ENCODE measurements at regions not wholly inside any gene's neighbourhood (a gene's known extent, or its start where the extent isn't known, plus 50 kb on each side); places are given as distances from the start of the nearest gene placed in this dataset.

DNA sequence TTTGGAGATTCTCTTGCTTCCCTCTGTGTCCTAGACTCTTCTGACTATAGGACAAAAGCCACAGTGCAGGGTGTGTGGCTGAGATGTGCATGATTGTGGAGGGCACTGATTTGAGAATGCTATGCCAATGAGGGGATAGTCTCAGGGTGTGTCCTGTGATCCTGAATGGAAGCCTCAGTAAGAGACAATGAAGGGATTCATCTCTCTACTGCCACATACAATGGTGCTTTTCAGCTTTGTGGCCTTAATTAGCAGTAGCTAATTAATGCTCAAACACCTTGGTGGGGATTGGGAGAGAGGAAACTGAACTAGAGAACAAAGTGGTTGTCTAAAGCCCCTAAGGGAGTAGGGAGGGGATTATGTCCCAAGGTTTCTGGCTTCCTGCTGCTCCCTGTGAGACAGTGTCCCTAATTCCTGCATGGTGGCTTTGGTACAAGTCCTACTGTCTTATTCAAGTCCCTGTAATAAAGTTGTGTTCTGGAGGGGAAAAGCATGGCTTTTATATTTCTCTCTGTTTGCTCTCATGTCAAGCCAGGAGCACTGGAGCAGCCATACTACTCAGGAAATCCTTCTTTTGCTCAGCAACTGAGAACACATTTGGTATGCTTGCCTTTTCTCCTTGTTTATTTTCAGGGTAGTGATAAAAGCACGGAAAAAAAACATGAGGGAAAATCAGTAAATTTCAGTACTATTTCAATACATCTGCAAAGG is 415.2 kb upstream of the TCF4 start:
- TF ChIP-seq, protein P1, sequence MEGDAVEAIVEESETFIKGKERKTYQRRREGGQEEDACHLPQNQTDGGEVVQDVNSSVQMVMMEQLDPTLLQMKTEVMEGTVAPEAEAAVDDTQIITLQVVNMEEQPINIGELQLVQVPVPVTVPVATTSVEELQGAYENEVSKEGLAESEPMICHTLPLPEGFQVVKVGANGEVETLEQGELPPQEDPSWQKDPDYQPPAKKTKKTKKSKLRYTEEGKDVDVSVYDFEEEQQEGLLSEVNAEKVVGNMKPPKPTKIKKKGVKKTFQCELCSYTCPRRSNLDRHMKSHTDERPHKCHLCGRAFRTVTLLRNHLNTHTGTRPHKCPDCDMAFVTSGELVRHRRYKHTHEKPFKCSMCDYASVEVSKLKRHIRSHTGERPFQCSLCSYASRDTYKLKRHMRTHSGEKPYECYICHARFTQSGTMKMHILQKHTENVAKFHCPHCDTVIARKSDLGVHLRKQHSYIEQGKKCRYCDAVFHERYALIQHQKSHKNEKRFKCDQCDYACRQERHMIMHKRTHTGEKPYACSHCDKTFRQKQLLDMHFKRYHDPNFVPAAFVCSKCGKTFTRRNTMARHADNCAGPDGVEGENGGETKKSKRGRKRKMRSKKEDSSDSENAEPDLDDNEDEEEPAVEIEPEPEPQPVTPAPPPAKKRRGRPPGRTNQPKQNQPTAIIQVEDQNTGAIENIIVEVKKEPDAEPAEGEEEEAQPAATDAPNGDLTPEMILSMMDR (IDR thresholded peaks at IDR 0.05): no peak

DNA sequence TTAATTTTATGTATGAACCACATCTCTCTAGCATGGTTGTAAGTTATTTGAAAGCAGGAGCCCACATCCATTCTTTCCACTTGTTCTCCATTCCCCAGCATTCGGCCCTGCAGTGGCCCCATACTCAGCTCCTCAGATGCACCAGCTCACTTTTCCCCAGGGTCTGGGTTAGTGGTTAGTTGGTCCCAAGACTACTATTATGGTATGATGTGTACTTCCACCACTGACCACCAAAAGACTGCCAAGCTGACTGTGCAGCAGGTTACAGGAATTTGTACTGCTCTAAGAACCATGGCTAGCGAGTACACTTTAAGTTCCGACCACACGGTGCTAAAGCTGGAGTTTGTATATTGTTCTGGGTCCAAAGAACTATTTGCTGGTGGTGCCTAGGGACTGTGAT is 413.6 kb upstream of the TCF4 start:
- TF ChIP-seq, protein P1 (IDR thresholded peaks at IDR 0.05): no peak

DNA sequence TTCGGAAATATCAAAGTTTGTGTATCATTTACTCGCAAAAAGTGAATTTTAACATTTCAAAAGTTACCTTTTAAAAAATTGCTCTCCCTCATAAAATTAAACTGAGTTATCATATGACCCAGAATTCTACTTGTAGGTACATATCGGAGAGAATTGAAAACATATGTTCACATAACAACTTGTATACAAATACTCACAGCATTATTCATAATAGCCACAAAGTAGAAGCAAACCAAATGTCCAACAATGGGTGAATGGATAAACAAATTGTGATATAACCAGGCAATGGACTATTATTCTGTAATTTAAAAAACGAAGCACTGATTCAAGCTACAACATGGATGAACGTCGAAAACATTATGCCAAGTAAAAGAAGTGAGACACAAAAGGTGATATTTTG is 412.0 kb upstream of the TCF4 start:
- TF ChIP-seq, protein P1 (IDR thresholded peaks at IDR 0.05): no peak

DNA sequence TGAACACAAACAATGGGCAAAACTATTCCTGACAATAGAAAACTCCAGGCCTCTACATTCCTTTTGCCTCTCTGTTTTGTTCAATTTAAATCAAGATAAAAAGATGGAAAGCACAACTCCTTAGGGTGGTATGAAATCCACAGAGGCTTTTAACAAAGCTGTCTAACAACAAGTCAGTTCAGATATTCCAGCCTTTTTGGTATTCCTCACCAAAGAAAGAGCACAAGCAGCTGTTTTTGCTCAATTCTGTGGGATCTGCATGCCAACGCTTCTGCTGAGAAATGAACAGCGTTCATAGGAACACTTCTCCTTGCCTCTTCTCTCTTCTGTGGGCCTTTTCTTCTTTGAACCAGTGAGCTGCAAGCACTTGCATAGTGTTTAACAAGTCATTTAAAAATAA is 411.6 kb upstream of the TCF4 start:
- TF ChIP-seq, protein P1 (IDR thresholded peaks at IDR 0.05): no peak

DNA sequence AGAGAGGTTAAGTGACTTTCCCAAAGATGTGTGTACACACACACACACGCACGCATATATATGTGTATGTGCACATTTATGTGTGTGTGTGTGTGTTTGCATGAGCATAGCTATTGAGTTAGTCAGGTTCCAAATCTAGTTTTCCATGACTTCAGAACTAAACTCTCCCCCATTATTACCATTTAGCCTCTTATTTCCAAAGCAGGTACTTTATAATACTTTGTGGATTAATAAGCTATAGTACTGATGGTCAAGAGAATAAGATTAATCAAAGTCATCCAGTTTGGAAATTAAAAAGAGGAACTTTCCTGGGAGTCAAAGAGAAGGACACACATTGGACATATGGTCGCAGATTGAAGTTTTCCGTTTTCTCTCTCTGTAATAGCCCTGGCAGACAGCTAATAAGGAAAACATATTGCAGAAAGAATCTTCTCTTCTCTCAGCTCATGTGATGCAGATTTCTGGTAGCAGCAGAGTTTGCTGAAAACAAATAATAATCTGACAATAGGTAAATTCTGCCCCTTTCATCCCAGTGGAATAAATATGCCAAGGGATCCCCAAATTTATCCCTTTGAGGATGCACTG is 410.9 kb upstream of the TCF4 start:
- TF ChIP-seq, protein P1 (IDR thresholded peaks at IDR 0.05): no peak

DNA sequence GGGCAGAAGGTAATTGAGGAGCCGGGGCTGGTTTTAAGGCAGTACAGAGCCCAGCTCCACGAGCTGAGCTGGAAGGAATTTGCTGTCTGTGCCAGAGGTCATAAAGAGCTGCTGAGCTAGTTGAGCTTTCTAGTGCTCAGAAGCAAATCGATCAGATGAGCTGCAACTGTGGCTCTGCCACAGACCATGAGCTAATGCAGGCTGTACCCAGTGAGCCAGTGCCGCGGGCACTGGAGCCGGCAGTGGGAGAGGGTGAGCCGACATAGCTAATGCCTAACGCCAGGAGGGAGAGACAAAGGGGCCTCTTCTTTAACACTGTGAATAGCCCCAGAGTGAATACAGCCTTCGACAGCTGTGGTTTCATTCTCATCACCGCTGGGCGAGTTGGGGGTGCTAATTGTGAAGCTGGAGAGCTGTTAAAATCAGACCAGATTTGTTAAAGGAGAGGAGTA is 410.1 kb upstream of the TCF4 start:
- TF ChIP-seq, protein P1 (IDR thresholded peaks at IDR 0.05): no peak

DNA sequence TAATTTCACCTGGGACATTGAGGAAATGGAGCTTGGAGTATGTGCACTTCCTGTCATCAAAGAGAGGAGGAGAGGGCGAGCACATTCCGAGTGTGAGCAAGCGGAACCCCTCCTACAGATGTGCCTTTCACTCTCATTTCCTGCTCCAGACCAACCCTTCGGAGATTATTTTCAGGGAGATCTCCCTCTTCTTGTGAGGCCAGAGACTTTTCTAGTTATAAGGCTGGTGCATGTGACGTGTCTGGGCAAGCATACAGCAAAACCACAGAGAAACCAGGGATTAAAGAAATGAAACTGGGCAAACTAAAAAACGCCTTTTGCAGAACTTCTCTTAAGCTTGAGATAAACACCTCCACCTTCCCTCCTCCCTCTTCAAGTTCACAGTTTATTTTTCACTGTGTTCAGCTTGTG is 409.2 kb upstream of the TCF4 start:
- TF ChIP-seq, protein P1 (IDR thresholded peaks at IDR 0.05): no peak
